ENCODE measurements at regions not wholly inside any gene's neighbourhood (a gene's known extent, or its start where the extent isn't known, plus 50 kb on each side); places are given as distances from the start of the nearest gene placed in this dataset.

DNA sequence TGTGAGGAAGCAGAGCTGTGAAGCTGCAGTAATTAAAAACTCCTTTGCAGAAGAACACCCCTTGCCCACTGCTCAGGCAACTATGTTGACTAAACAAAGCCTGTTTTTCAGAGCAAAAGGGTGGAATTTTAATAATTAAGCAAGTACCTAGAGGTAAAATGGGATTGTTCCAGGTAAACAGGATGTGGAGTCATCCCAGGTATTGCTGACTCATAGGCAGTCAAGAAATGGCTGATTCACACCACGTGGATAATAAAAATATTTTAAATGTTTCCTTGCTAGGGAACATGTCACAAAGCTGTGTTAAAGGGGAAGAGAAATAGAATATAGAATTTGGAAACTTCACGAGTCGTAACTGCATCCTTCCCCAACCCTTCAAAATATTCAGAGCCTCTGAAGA lies 491.8 kb downstream of the BTBD3 start:
- Histone ChIP-seq H3K4me1 (replicated peaks in 1 of 2) (no peaks in the 10 kb centered on the region), H3K27ac (no peak overlapping the region), H3K4me3 (no peak overlapping the region)
- ATAC-seq (replicated peaks in 6 of 8) = no peak
- WGBS, 10 experiments = 0 to 100% (median 32%) methylated on average over 1 to 3 of the region's 3 CpGs
- in situ Hi-C loops (cut with MboI; ENCODE audit: low pct_unique_long_range_greater_than_20kb in 2 of 9, low sequenced_read_pairs in 9 of 9, unreplicated experiment in 9 of 9) = no loop called here

DNA sequence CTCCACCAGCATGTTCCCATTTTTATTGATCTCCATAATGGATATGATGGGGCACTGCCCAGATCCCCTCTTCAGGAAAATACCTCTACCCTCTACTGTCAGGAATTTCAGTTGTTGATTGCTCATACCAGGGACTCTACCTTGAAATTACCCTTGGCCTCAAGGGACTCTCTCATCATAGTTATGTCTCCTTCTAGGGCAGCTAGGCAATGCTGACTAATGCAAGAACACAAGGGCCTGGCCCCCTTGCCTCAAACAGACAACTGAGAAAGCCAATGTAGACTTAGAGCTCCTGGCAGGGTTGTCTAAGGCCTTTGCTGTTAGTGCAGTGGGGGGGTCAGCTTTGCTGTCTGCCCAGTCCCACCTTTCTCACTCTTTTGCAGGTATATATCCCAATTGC lies 493.1 kb downstream of the BTBD3 start:
- ATAC-seq (replicated peaks in 6 of 8) = peak in 1 of 8 experiments; percentile 22
- Histone ChIP-seq H3K4me3 (no peak overlapping the region), H3K27ac (no peak overlapping the region), H3K4me1 (replicated peaks in 1 of 2) (peaks cover 0 to 4% of the 10 kb centered on the region in 2 donors)
- in situ Hi-C loops (cut with MboI; ENCODE audit: low pct_unique_long_range_greater_than_20kb in 2 of 9, low sequenced_read_pairs in 9 of 9, unreplicated experiment in 9 of 9) = no loop called here

DNA sequence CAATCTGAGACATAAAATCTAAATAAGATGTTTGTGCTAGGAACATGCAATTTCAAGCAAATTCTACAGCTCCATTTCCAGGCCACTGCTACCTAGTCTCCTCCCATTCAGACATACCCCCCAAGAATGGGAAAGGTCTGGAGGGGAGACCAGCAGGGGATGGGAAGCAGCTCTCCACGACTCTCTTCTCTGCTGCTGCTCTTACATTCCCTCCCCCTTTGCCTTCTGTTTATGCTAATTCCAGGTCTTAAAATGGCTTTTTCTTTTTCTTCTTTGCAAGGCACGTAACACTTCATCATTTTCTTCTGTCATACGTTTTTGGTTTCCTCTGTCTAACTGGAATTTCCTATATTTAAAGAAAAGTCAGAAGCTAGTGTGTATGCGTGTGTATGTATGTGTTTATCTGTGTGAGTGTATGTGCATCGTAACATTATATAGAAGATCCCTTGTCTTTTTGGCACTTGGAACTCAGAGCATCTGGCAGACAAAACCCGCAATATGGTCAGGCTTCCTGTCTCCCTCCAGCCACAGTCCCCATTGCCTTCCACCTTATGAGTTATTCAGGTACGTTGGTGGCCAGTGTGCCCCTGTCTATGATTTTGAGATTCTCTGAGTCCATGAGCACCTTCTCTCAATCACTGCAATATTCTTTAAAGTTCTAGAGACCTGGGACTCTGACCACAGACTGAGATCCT lies 493.7 kb downstream of the BTBD3 start:
- ATAC-seq (replicated peaks in 6 of 8) = no peak
- Histone ChIP-seq H3K4me3 (no peak overlapping the region), H3K4me1 (replicated peaks in 1 of 2) (peaks cover 0 to 4% of the 10 kb centered on the region in 2 donors), H3K27ac (no peak overlapping the region)
- WGBS, 10 experiments = 0 to 80% (median 67%) methylated on average over 1 to 6 of the region's 7 CpGs
- in situ Hi-C loops (cut with MboI; ENCODE audit: low pct_unique_long_range_greater_than_20kb in 2 of 9, low sequenced_read_pairs in 9 of 9, unreplicated experiment in 9 of 9) = no loop called here

DNA sequence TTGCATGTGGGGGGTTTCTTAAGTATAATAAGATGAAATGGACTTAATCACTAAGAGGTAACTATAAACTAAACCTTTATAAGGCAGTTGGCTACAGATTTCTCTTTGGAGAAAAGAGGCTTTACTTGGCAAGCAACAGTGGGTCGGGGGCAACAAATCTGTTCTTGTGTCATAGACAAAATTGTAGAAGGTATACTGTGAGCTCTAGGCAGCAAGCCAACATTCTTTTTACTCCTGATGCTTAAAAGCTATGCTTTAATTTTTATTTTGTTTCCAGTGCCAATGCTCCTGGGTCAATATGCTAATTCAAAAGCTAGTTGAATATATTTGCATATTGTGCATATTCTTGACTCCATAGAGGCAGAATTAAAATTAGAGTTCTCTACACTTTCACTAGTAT lies 495.4 kb downstream of the BTBD3 start:
- in situ Hi-C loops (cut with MboI; ENCODE audit: low pct_unique_long_range_greater_than_20kb in 2 of 9, low sequenced_read_pairs in 9 of 9, unreplicated experiment in 9 of 9) = no loop called here
- H3K4me1 ChIP-seq (replicated peaks in 1 of 2) = peaks cover 0 to 4% of the 10 kb centered on the region in 2 donors
- H3K4me3 ChIP-seq = no peak overlapping the region
- 38 to 100% (median 76%) methylated on average over 1 of the region's 1 CpG; no CpG with 5 or more reads in 4 of the 10 experiments for WGBS, 10 experiments
- no peak overlapping the region for H3K27ac ChIP-seq
- no peak for ATAC-seq (replicated peaks in 6 of 8)

DNA sequence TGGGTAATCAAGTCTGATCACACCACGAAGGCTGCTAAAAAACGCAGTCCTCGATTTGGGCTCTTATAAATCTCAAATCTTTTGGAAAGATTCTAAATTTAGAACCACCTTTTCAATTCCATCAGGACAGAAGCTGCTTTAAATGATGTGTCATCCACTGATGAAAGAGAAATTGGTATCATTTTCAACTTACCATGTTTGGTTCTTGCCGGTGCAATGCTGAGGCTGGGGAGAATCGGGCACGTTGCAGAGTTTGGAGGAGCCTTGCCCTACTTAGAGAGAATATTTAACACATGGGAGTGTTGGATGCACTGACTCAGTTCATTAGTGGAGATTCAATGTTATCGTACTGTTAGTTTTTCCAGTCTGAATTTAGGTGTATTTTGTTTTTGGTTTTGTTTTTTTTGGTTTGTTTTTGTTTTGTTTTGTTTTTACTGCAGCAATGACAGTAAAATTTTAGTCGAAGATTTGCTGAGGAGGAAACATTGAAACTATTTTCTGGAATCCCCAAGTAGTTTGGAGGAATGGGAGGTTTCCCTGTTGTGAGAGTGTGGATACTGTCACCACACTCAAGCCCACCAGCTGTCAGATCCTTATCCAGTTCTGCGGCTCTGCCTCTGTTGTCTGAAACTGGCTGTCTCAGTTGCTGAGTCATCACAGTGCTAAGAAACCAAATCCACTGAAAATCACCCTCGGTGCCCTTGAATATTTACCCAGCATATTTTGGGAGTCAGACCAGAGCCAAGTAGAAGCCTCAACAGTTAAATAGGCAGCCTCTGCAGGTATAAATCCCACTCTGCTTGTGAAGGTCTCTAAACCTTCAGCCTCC lies 497.0 kb downstream of the BTBD3 start:
- in situ Hi-C loops (cut with MboI; ENCODE audit: low pct_unique_long_range_greater_than_20kb in 2 of 9, low sequenced_read_pairs in 9 of 9, unreplicated experiment in 9 of 9) = no loop called here
- Histone ChIP-seq H3K27ac (no peak overlapping the region), H3K4me3 (no peak overlapping the region), H3K4me1 (replicated peaks in 1 of 2) (peaks cover 4 to 6% of the 10 kb centered on the region in 2 donors)
- WGBS, 10 experiments = 6 to 79% (median 56%) methylated on average over 3 to 10 of the region's 10 CpGs; no CpG with 5 or more reads in 1 of the 10 experiments
- ATAC-seq (replicated peaks in 6 of 8) = peak; percentile 38 to 78 (median 66)

DNA sequence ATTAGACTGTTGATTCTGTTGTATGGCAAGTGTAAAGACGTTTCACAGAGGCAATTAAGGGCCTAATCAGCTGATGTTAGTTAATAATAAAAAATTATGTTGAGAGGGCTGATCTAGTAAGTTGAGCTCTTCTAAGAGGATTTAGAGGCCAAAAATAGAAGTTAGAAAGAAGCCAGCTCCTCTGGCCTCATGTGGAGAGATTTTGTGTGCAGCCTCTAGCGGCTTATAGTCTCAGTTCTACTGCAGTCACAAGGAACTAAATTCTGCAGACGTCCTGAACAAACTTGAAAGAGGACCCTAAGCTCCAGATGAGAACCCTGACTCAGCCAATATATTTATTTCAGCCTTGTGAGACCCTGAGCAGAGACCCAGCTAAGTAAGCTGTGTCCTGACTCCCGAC lies 498.6 kb downstream of the BTBD3 start:
- Histone ChIP-seq H3K4me1 (replicated peaks in 1 of 2) (peaks cover 4 to 6% of the 10 kb centered on the region in 2 donors), H3K4me3 (no peak overlapping the region), H3K27ac (no peak overlapping the region)
- no peak for ATAC-seq (replicated peaks in 6 of 8)
- in situ Hi-C loops (cut with MboI; ENCODE audit: low pct_unique_long_range_greater_than_20kb in 2 of 9, low sequenced_read_pairs in 9 of 9, unreplicated experiment in 9 of 9) = no loop called here
- 11 to 100% (median 65%) methylated on average over 1 to 4 of the region's 4 CpGs; no CpG with 5 or more reads in 2 of the 10 experiments for WGBS, 10 experiments

DNA sequence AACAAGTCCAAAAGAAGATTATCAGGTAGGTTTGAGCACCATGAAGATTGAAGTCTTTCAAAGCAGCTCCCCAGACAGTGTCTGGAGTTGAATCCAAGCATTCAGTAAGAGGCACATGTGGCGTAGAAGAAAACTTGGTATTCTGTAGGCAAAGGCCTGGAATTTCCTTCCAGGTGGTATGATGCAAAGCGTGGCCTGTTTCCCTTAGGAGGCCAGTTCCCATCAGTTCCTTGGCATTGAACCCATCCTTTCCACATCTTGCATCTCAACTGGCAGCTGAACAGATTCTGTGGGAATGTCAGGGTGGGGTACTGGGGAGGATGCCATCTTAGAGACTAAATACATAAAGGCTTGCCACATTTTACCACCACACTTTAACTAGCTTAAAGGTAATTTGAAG lies 516.0 kb downstream of the BTBD3 start:
- 22 to 100% (median 80%) methylated on average over 1 to 2 of the region's 2 CpGs; no CpG with 5 or more reads in 6 of the 10 experiments for WGBS, 10 experiments
- H3K27ac ChIP-seq = no peak overlapping the region
- in situ Hi-C loops (cut with MboI; ENCODE audit: low pct_unique_long_range_greater_than_20kb in 2 of 9, low sequenced_read_pairs in 9 of 9, unreplicated experiment in 9 of 9) = no loop called here
- H3K4me1 ChIP-seq (replicated peaks in 1 of 2) = peaks cover 3 to 8% of the 10 kb centered on the region in 2 donors
- no peak for ATAC-seq (replicated peaks in 6 of 8)
- H3K4me3 ChIP-seq = no peak overlapping the region

DNA sequence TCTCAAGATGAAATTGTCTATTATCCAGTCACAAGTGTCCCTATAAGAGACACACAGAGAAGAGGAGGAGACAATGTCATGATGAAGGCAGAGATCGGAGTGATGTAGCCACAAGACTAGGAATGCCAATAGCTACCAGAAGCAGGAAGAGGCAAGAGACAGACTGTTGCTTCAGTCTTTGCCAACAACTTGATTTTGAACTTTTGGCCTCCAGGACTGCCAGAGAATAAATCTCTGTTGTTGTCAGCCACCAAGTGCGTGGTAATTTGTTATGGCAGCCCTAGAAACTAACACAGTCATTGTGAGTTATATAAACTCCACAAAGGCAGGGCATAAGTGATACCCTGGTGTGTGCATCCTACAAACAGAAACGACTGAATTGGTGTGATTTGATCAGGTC lies 517.0 kb downstream of the BTBD3 start:
- Histone ChIP-seq H3K4me1 (replicated peaks in 1 of 2) (peaks cover 3 to 8% of the 10 kb centered on the region in 2 donors), H3K27ac (no peak overlapping the region), H3K4me3 (no peak overlapping the region)
- no peak for ATAC-seq (replicated peaks in 6 of 8)
- 0 to 83% (median 33%) methylated on average over 2 to 3 of the region's 3 CpGs; no CpG with 5 or more reads in 2 of the 10 experiments for WGBS, 10 experiments
- in situ Hi-C loops (cut with MboI; ENCODE audit: low pct_unique_long_range_greater_than_20kb in 2 of 9, low sequenced_read_pairs in 9 of 9, unreplicated experiment in 9 of 9) = no loop called here

DNA sequence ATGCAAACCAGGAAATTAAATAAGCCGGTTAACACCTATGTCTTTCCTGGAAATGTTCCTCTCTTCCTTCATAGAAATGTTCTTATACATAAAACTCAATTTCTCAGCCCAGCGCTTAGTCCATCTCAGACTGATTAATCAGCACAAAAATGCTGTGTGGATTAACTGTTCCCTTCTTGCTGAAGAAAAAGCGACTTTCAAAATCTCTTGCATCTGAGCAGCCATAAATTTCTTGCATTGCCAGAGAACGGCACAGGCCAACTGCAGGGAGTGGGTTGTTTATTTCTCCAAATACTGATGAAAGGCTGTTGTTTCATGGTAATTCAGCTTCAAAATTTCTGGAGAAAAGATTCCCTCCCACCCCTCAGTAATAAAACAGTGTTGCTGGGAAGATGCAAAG lies 517.6 kb downstream of the BTBD3 start:
- peaks cover 3 to 8% of the 10 kb centered on the region in 2 donors for H3K4me1 ChIP-seq (replicated peaks in 1 of 2)
- H3K4me3 ChIP-seq = no peak overlapping the region
- 4 to 85% (median 34%) methylated on average over 2 to 4 of the region's 4 CpGs; no CpG with 5 or more reads in 3 of the 10 experiments for WGBS, 10 experiments
- no peak overlapping the region for H3K27ac ChIP-seq
- peak in 5 of 8 experiments; percentile 30 to 60 (median 45) for ATAC-seq (replicated peaks in 6 of 8)
- in situ Hi-C loops (cut with MboI; ENCODE audit: low pct_unique_long_range_greater_than_20kb in 2 of 9, low sequenced_read_pairs in 9 of 9, unreplicated experiment in 9 of 9) = no loop called here

DNA sequence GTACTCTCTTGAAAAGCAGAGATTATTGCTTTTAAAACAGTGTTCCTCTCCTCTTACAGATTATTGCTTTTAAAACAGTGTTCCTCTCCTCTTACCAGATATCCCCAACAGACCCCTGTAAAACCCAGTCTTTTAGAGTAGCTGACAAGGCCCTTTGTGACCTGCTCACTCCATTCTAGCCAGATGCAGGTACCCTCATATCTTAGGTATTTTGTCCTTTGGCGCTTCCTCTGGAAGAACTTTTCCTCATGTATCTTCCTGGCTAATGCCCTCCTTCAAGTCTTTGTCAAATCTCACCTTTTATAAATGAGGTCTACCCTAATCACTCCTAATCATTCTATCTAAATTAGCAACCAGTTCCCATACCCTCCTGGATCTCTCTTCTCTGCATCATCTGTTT lies 536.0 kb downstream of the BTBD3 start:
- H3K4me3 ChIP-seq = no peak overlapping the region
- H3K4me1 ChIP-seq (replicated peaks in 1 of 2) = no peaks in the 10 kb centered on the region
- in situ Hi-C loops (cut with MboI; ENCODE audit: low pct_unique_long_range_greater_than_20kb in 2 of 9, low sequenced_read_pairs in 9 of 9, unreplicated experiment in 9 of 9) = no loop called here
- 7 to 50% (median 33%) methylated on average over 1 of the region's 1 CpG; no CpG with 5 or more reads in 5 of the 10 experiments for WGBS, 10 experiments
- no peak overlapping the region for H3K27ac ChIP-seq
- ATAC-seq (replicated peaks in 6 of 8) = no peak

DNA sequence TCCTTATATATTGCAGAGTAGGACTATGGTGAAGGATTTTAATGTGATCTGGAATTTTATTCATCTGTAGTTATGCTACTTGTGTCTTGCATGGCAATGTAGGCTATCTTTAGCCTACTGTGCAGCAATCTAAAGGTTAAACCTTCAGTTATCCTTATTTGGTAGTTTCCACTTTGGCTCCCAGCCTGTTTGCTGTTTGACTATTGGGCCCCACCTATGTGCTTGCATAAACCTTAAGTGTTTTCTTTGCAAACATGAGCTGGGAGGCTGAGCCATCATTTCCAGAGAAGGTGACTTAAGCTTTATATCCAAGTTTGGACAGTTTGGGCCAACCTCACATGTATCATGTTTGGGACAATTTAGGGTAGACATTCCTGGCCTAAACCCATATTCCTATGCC lies 537.5 kb downstream of the BTBD3 start:
- no peak overlapping the region for H3K27ac ChIP-seq
- H3K4me3 ChIP-seq = no peak overlapping the region
- in situ Hi-C loops (cut with MboI; ENCODE audit: low pct_unique_long_range_greater_than_20kb in 2 of 9, low sequenced_read_pairs in 9 of 9, unreplicated experiment in 9 of 9) = no loop called here
- no peaks in the 10 kb centered on the region for H3K4me1 ChIP-seq (replicated peaks in 1 of 2)
- ATAC-seq (replicated peaks in 6 of 8) = peak in 3 of 8 experiments; percentile 67 to 84 (median 75)

DNA sequence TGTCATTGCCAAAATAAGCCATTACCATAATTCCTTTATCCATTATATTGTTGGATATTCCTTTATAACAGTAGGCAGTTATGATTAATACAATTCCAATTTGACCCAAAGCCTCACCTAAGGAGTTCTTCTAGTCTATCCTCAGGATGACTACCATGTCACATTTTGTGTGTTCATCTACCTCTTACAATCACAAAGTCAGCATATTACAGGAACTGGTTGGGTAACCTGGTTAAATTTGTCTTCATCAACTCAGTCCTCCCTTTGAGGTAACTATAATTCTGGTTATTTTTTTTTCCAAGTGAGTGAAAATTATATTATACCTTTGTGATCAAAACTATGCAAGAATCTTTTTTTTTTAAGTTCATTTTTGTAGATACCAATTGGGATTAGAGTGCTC lies 540.5 kb downstream of the BTBD3 start:
- ATAC-seq (replicated peaks in 6 of 8) = no peak
- Histone ChIP-seq H3K4me1 (replicated peaks in 1 of 2) (no peaks in the 10 kb centered on the region), H3K4me3 (no peak overlapping the region), H3K27ac (no peak overlapping the region)
- in situ Hi-C loops (cut with MboI; ENCODE audit: low pct_unique_long_range_greater_than_20kb in 2 of 9, low sequenced_read_pairs in 9 of 9, unreplicated experiment in 9 of 9) = no loop called here

DNA sequence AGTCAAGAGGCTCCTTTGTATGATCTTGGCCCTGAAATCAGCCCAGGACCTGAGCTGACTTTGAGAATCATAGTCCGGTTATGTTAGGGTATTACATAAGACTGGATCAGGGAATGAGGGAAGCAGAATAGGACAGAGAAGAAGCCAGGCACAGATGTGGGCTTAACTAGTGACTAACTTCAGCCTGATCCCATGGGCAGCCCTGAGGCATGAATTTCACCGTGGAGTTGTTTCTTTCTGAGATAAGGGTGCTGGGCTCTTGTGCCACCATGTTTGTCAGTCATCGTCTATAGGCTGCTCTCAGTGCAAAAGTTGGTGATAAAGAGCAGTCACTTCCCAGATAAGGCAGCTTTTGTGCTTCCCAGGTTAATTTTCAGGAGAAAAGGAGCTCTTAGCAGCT lies 544.7 kb upstream of the SPTLC3 start:
- H3K27ac ChIP-seq = no peak overlapping the region
- in situ Hi-C loops (cut with MboI; ENCODE audit: low pct_unique_long_range_greater_than_20kb in 2 of 9, low sequenced_read_pairs in 9 of 9, unreplicated experiment in 9 of 9) = no loop called here
- H3K4me1 ChIP-seq (replicated peaks in 1 of 2) = peaks cover 0 to 6% of the 10 kb centered on the region in 2 donors
- 28 to 100% (median 94%) methylated on average over 1 to 3 of the region's 3 CpGs; no CpG with 5 or more reads in 4 of the 10 experiments for whole genome bisulfite sequencing, 10 experiments
- H3K4me3 ChIP-seq = no peak overlapping the region
- no peak for ATAC-seq (replicated peaks in 6 of 8)
